RKO (cell line): ENCODE measurements at regions not wholly inside any gene's neighbourhood (a gene's known extent, or its start where the extent isn't known, plus 50 kb on each side); places are given as distances from the start of the nearest gene placed in this dataset.

Source experiments
- DNase-seq: peaks from one replicate; pipeline ENCODE4 v3.0.0-alpha.2; 2016; ENCODE audit warnings: low spot score

GRCh38 chr1:222104694-222105392 is 363.0 kb upstream of the DUSP10 start:
- DNase-seq, result no peak

GRCh38 chr1:222104097-222104496 is 362.2 kb upstream of the DUSP10 start:
- no peak for DNase-seq

- DNase-seq, result no peak
Measured at GRCh38 chr1:222099746-222100145, 357.9 kb upstream of the DUSP10 start.

GRCh38 chr1:222098404-222098803 is 356.5 kb upstream of the DUSP10 start:
- no peak for DNase-seq

- DNase-seq, result no peak
Measured at GRCh38 chr1:222097588-222097987, 355.7 kb upstream of the DUSP10 start.

GRCh38 chr1:222096883-222097282 is 355.0 kb upstream of the DUSP10 start:
- no peak for DNase-seq

GRCh38 chr1:222096476-222096772 is 354.5 kb upstream of the DUSP10 start:
- DNase-seq, result no peak

GRCh38 chr1:222095606-222096475 is 354.0 kb upstream of the DUSP10 start:
- DNase-seq, result peak; percentile 47

- DNase-seq, result no peak
Measured at GRCh38 chr1:222093518-222093917, 351.6 kb upstream of the DUSP10 start.

GRCh38 chr1:222090103-222090502 is 348.2 kb upstream of the DUSP10 start:
- DNase-seq, result no peak

GRCh38 chr1:222087221-222087920 is 345.5 kb upstream of the DUSP10 start:
- DNase-seq, result no peak

GRCh38 chr1:222084996-222085395 is 343.1 kb upstream of the DUSP10 start:
- DNase-seq, result no peak

GRCh38 chr1:222084048-222084447 is 342.2 kb upstream of the DUSP10 start:
- no peak for DNase-seq

GRCh38 chr1:222081859-222082258 is 340.0 kb upstream of the DUSP10 start:
- DNase-seq, result peak; percentile 2

- no peak for DNase-seq
Measured at GRCh38 chr1:222079566-222079965, 337.7 kb upstream of the DUSP10 start.

GRCh38 chr1:222077206-222077605 is 335.3 kb upstream of the DUSP10 start:
- no peak for DNase-seq

GRCh38 chr1:222074317-222074716 is 332.4 kb upstream of the DUSP10 start:
- no peak for DNase-seq

GRCh38 chr1:222073307-222073995 is 331.6 kb upstream of the DUSP10 start:
- DNase-seq, result peak; percentile 3

- DNase-seq, result no peak
Measured at GRCh38 chr1:222071387-222071786, 329.5 kb upstream of the DUSP10 start.

- no peak for DNase-seq
Measured at GRCh38 chr1:222068937-222069336, 327.0 kb upstream of the DUSP10 start.

- no peak for DNase-seq
Measured at GRCh38 chr1:222068101-222068500, 326.2 kb upstream of the DUSP10 start.

GRCh38 chr1:222066539-222066938 is 324.6 kb upstream of the DUSP10 start:
- DNase-seq, result no peak
